ENCODE measurements at regions not wholly inside any gene's neighbourhood (a gene's known extent, or its start where the extent isn't known, plus 50 kb on each side); places are given as distances from the start of the nearest gene placed in this dataset.

GRCh38 chr7:152522571-152523067, 86.8 kb upstream of the KMT2C start:
- TF ChIP-seq CTCF (IDR thresholded peaks at IDR 0.05) (no peak), POLR2A (IDR thresholded peaks at IDR 0.05) (no peak)
